Astrocyte (in vitro differentiated cells and primary cell): ENCODE measurements at regions not wholly inside any gene's neighbourhood (a gene's known extent, or its start where the extent isn't known, plus 50 kb on each side); places are given as distances from the start of the nearest gene placed in this dataset.
"Not testable (repeated sequence)": the region's sequence is repeated elsewhere in the genome, so short reads cannot be mapped to it uniquely, and the experiment has no call there.

ENCODE experiments used
- DNase-seq: peaks from one replicate; pipeline ENCODE4 v3.0.0-alpha.2; 2010; ENCODE audit warnings: low read depth
- FAIRE-seq: peaks from 2 replicates; lab custom pipeline; 2011; peaks lifted over from hg19 to GRCh38; lab: Jason Lieb, UNC
- H2AFZ ChIP-seq: 2 replicates; pipeline ENCODE4 v1.6.0; 2012; ENCODE audit warnings: low read depth, low read length, inconsistent platforms
- H3K27ac ChIP-seq: 2 replicates; pipeline ENCODE4 v1.5.1; 2011; ENCODE audit warnings: low read depth, low read length, inconsistent platforms
- H3K27me3 ChIP-seq: 2 replicates; pipeline ENCODE4 v1.6.0; 2011; ENCODE audit warnings: low read length, inconsistent platforms; ENCODE audit not compliant: insufficient read depth
- H3K36me3 ChIP-seq: 2 replicates; pipeline ENCODE4 v1.5.1; 2011; ENCODE audit warnings: low read length, inconsistent platforms; ENCODE audit not compliant: insufficient read depth
- H3K4me1 ChIP-seq: 2 replicates; pipeline ENCODE4 v1.5.1; 2011; ENCODE audit warnings: low read length, inconsistent platforms; ENCODE audit not compliant: insufficient read depth
- H3K4me2 ChIP-seq: 2 replicates; pipeline ENCODE4 v1.6.0; 2012; ENCODE audit warnings: low read length, inconsistent platforms
- H3K4me3 ChIP-seq: 2 replicates; pipeline ENCODE4 v1.5.1; 2011; ENCODE audit warnings: low read depth, mild to moderate bottlenecking, low read length, inconsistent platforms; ENCODE audit not compliant: insufficient read depth
- H3K79me2 ChIP-seq: 2 replicates; pipeline ENCODE4 v1.6.0; 2012; ENCODE audit warnings: mild to moderate bottlenecking, low read length, inconsistent platforms; ENCODE audit not compliant: insufficient read depth
- H3K9ac ChIP-seq: 2 replicates; pipeline ENCODE4 v1.6.0; 2012; ENCODE audit warnings: mild to moderate bottlenecking, low read length, inconsistent platforms
- H3K9me3 ChIP-seq: 2 replicates; pipeline ENCODE4 v1.5.1; 2012; ENCODE audit warnings: low read depth, mild to moderate bottlenecking, low read length, inconsistent platforms; ENCODE audit not compliant: insufficient read depth
- H4K20me1 ChIP-seq: 2 replicates; pipeline ENCODE4 v1.6.0; 2012; ENCODE audit warnings: low read length, inconsistent platforms; ENCODE audit not compliant: insufficient read depth
- H3K27ac Mint-ChIP-seq: one replicate; pipeline ENCODE4 v1.8.0; 2021; ENCODE audit warnings: mild to moderate bottlenecking, mixed read lengths; ENCODE audit not compliant: unreplicated experiment
- H3K27me3 Mint-ChIP-seq: one replicate; pipeline ENCODE4 v1.8.0; 2021; ENCODE audit warnings: low read depth, mixed read lengths; ENCODE audit not compliant: unreplicated experiment
- H3K36me3 Mint-ChIP-seq: one replicate; pipeline ENCODE4 v1.8.0; 2021; ENCODE audit warnings: low read depth, mixed read lengths; ENCODE audit not compliant: unreplicated experiment
- H3K4me1 Mint-ChIP-seq: one replicate; pipeline ENCODE4 v1.8.0; 2021; ENCODE audit warnings: low read depth, mixed read lengths; ENCODE audit not compliant: unreplicated experiment
- H3K4me3 Mint-ChIP-seq: one replicate; pipeline ENCODE4 v1.8.0; 2021; ENCODE audit warnings: mild to moderate bottlenecking, moderate library complexity, mixed read lengths; ENCODE audit not compliant: unreplicated experiment
- H3K9me3 Mint-ChIP-seq: one replicate; pipeline ENCODE4 v1.8.0; 2021; ENCODE audit warnings: mild to moderate bottlenecking, mixed read lengths; ENCODE audit not compliant: unreplicated experiment
- EZH2 ChIP-seq: IDR thresholded peaks from 2 replicates; pipeline ENCODE4 v1.6.1; 2012; ENCODE audit warnings: mild to moderate bottlenecking, low read length, inconsistent platforms; ENCODE audit not compliant: insufficient read depth
- TF ChIP-seq, protein P1 (sequence below): IDR thresholded peaks from 2 replicates; pipeline ENCODE4 v1.5.1; 2011; ENCODE audit warnings: low read depth, mild to moderate bottlenecking, inconsistent platforms, low read length, moderate library complexity; ENCODE audit not compliant: insufficient read depth

DNA sequence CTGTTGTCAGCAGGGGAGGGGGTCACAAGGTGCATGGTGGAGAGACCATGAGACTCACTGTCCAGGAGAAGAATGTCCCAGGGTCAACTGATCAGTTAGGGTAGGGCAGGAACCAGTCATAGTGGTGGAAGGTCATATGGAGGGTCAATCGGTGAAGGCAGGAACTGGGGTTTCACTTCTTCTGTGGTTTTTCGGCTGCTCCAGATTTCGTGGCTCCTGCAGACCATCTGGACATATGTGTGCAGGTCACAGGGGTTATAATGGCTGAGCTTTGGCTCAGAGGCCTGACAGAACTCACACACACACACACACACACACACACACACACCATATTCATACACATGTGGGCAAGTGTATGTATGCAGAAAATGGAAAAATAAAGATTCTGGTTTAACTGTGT lies 502.0 kb upstream of the ROBO2 start:
- not testable (repeated sequence) for H3K4me2 ChIP-seq, H3K36me3 ChIP-seq, H3K4me3 Mint-ChIP-seq, H2AFZ ChIP-seq, H3K79me2 ChIP-seq, H3K4me3 ChIP-seq, H3K9ac ChIP-seq, H3K36me3 Mint-ChIP-seq, H3K27ac ChIP-seq, H3K27me3 Mint-ChIP-seq, H3K27ac Mint-ChIP-seq, DNase-seq, H3K27me3 ChIP-seq, H3K4me1 ChIP-seq, H4K20me1 ChIP-seq, H3K9me3 ChIP-seq, H3K9me3 Mint-ChIP-seq, FAIRE-seq
- H3K4me1 Mint-ChIP-seq = peaks cover 23% of the 10 kb centered on the region

DNA sequence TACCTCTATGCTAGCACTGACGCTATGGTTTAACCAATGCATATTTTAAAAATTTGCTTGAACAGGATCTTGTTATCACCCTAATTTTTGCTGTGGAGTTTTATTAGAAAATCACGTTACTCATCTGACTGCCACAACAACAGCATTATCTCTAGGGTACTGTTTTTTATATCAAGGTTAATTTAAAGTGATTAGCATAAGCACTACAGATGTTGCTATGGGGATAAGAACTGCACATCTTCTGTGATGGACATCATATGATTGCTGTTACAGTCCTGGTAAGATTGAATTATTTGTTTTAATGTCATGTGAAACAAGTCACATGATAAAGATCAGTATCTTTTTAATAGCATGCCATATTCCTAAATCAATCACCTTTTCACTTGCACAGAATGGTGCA lies 492.2 kb upstream of the ROBO2 start:
- no peaks in the 10 kb centered on the region for H3K4me1 ChIP-seq
- H4K20me1 ChIP-seq = no peaks in the 10 kb centered on the region
- H3K4me3 ChIP-seq = no peak overlapping the region
- FAIRE-seq (no peak), DNase-seq (no peak)
- H3K27ac ChIP-seq = no peak overlapping the region
- H3K27me3 ChIP-seq = no peaks in the 10 kb centered on the region
- no peak overlapping the region for H3K27ac Mint-ChIP-seq
- H3K4me3 Mint-ChIP-seq = no peak overlapping the region
- peaks cover 3% of the 10 kb centered on the region for H3K36me3 Mint-ChIP-seq
- H3K36me3 ChIP-seq = no peaks in the 10 kb centered on the region
- H3K9ac ChIP-seq = no peak overlapping the region
- no peaks in the 10 kb centered on the region for H3K27me3 Mint-ChIP-seq
- peaks cover 2% of the 10 kb centered on the region for H3K9me3 Mint-ChIP-seq
- H3K9me3 ChIP-seq = peaks cover 5% of the 10 kb centered on the region
- H3K4me2 ChIP-seq = no peak overlapping the region
- H3K4me1 Mint-ChIP-seq = no peaks in the 10 kb centered on the region
- H2AFZ ChIP-seq = no peak overlapping the region
- no peaks in the 10 kb centered on the region for H3K79me2 ChIP-seq
- TF ChIP-seq, protein P1, sequence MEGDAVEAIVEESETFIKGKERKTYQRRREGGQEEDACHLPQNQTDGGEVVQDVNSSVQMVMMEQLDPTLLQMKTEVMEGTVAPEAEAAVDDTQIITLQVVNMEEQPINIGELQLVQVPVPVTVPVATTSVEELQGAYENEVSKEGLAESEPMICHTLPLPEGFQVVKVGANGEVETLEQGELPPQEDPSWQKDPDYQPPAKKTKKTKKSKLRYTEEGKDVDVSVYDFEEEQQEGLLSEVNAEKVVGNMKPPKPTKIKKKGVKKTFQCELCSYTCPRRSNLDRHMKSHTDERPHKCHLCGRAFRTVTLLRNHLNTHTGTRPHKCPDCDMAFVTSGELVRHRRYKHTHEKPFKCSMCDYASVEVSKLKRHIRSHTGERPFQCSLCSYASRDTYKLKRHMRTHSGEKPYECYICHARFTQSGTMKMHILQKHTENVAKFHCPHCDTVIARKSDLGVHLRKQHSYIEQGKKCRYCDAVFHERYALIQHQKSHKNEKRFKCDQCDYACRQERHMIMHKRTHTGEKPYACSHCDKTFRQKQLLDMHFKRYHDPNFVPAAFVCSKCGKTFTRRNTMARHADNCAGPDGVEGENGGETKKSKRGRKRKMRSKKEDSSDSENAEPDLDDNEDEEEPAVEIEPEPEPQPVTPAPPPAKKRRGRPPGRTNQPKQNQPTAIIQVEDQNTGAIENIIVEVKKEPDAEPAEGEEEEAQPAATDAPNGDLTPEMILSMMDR = no peak
- no peak for TF ChIP-seq EZH2

DNA sequence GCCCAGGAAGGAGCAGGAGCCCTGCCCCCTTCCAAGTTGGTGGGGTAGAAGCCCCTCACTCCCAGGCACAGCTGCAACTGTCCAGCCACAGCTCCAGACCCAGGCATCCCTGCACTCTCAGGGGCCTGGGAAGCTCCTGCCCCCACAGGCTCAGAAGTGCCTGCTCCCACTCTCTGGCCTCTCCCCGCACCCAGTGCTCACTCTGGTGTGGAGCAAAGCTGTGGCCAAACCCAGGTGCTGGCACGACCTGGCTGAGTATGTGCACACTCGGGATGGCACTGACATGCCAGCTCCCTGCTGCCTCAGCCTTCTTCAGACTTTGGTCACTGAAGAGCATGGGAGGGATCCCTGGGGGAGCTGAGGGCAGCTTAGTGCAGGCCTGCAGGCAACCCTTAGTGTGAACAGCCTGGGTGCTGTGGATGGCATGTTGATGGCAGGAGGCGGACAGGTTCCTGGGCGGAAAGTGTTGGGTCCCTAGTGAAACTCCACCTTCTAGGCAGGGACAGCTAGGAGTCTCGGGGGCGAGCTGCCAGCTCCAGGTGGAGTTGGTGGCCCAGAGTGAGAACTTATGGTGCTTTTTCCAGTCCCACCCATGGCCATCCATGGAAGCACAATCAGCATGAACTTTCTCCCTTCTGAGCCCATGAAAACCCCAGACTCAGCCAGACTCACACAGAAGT lies 489.2 kb upstream of the ROBO2 start:
- Mint-ChIP-seq H3K27ac (no peak overlapping the region), H3K27me3 (no peaks in the 10 kb centered on the region), H3K4me1 (no peaks in the 10 kb centered on the region), H3K4me3 (no peak overlapping the region), H3K36me3 (peaks cover 3% of the 10 kb centered on the region), H3K9me3 (no peaks in the 10 kb centered on the region)
- no peaks in the 10 kb centered on the region for H3K36me3 ChIP-seq
- DNase-seq (no peak), FAIRE-seq (no peak)
- TF ChIP-seq, protein P1 = no peak
- TF ChIP-seq EZH2 = no peak
- no peaks in the 10 kb centered on the region for H3K79me2 ChIP-seq
- no peak overlapping the region for H3K4me3 ChIP-seq
- no peaks in the 10 kb centered on the region for H3K27me3 ChIP-seq
- no peaks in the 10 kb centered on the region for H4K20me1 ChIP-seq
- no peak overlapping the region for H3K4me2 ChIP-seq
- no peaks in the 10 kb centered on the region for H3K4me1 ChIP-seq
- no peak overlapping the region for H3K9ac ChIP-seq
- no peak overlapping the region for H2AFZ ChIP-seq
- peaks cover 5% of the 10 kb centered on the region for H3K9me3 ChIP-seq
- H3K27ac ChIP-seq = no peak overlapping the region
